GM18870 (cell line): ENCODE measurements at regions not wholly inside any gene's neighbourhood (a gene's known extent, or its start where the extent isn't known, plus 50 kb on each side); places are given as distances from the start of the nearest gene placed in this dataset.
"Not testable (repeated sequence)": the region's sequence is repeated elsewhere in the genome, so short reads cannot be mapped to it uniquely, and the experiment has no call there.

Experiments
- ATAC-seq: cut with Tn5 transposase; IDR thresholded peaks from one replicate; pipeline ENCODE4 v1.9.1; 2021; ENCODE audit warnings: moderate library complexity; ENCODE audit not compliant: unreplicated experiment

DNA sequence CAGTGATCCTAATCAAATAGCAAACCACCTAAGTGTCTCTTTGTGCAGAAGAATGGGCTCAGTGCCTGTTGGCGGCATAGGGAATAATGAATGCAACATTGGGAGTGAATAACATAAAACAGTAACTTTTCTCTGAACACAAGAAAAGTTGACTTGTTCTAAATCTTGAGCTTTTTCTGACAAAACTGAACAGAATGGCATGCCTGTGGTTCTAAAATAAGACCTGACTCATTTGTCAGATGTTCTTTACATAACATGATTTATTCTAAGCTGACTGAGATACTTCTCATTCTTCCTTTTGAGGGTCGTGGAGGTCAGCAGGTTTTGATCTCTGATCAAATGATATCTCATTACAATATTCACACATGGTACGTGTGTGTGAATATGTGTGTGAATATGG is 165.4 kb upstream of the WDR1 start:
- ATAC-seq = no peak

- no peak for ATAC-seq
Measured at GRCh38 chr4:10279261-10279660, 162.7 kb upstream of the WDR1 start.

DNA sequence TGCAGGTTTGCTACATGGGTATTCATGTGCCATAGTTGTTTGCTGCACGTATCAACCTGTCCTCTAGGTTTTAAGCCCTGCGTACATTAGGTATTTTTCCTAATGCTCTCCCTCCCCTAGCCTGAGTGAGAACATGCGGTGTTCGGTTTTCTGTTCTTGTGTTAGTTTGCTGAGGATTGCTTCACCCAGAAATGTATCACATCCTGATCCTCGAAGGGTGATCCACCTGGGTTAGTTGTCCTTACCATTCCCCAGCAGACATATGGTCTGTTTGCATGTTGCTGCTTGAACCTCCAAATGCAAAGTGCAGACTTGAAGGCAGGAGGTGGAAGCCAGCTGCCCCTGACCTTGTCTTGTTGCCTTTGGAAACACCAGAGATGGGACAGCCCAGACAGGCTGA is 161.5 kb upstream of the WDR1 start:
- no peak for ATAC-seq

DNA sequence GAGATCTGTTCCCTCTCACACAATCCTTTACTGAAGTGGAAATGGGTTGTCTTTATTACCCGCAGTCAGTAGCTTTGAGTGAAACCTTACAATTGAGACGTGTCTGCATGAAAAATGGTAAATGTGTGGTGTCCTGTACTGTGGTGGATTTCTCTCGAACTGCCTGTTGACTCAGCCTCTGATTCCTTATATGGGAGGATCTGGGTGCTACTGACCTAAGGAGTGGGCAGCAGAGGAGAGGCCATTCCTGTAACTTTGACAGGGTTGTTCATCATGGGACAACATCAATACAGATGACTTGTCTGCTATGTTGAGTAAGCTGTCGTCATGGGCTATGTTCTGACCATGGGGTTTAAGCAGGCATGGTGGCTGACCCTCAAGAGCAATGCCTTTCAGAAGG is 159.6 kb upstream of the WDR1 start:
- ATAC-seq = no peak

DNA sequence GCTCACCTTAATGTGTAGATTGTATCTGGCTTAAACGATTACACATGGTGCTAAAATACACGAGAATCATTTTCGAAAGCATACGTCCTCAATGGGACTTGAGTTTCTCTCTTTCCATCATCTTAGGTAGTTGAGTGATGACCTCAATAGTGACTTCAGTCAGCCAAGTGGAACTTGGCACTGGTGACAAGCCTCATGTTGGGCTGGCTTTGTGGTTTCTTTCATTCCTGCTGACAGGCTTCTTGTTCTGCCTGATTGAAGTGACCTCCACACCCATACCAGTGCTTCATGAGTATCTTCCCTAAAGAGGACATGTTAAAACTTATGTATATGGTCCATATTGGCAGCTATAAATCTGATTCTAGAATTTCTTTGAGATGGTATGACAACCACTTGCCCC is 159.1 kb upstream of the WDR1 start:
- no peak for ATAC-seq

DNA sequence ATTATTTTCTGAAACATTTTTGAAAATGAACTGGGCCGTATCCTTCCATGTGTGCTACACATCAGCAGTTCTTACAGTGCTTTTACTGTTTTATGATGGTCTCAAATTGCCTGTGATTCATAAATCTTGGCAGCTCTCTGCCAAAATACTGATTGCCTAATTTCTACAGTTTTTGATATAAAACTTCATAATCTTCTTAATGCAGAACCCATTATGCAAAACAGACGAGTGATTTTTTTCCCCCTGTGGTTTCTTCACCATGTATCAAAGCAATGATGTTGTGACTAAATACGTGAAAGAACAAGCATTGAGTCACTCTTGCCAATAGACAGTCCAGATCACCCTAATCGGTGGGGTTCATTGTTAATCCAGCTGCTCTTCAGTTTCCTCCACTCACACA is 156.4 kb upstream of the WDR1 start:
- ATAC-seq = no peak

- no peak for ATAC-seq
Measured at GRCh38 chr4:10272511-10272910, 155.9 kb upstream of the WDR1 start.

GRCh38 chr4:10267066-10267465 is 150.5 kb upstream of the WDR1 start:
- ATAC-seq = no peak

DNA sequence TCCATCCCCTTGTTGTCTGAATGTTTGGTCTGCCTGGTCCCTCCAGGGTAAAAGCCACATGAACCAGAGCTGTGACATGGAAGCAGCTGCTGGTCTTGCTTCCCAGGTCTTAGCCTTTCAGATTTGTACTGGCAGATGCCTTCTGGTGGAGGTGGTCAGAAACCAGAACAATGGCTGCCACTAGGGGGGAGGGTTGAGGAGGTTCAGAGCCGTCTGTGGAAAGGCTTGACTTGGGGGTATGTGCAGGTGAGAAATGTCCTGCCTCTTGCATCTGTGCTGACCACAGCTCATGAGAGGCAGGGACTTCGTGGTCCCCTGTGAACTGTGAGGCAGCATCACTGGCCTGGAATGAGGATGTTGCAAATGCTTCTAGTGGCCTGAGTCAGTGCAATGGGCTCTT is 144.2 kb upstream of the WDR1 start:
- no peak for ATAC-seq

DNA sequence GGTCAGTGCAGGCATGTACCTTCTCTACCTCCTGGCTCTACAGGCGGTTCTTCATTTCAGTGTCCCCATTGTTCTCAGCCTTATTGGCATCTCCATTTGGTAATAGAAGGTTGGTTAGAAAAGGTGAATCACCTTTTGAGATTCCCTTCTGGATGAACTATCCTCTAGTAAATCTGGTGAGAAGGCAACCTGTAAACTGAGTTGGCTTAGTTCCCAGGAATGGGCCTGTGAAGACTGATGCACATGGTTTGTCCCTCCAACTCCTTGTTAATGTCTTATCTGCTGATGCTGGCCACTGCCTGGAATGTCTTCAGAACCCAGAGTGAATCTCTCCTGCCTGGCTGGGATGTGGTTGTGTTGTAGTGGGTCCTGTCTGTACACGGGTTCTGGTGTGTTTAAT is 143.4 kb upstream of the WDR1 start:
- ATAC-seq = no peak

GRCh38 chr4:10256203-10256602 is 139.6 kb upstream of the WDR1 start:
- ATAC-seq = no peak

- ATAC-seq = no peak
Measured at GRCh38 chr4:10253765-10254164, 137.2 kb upstream of the WDR1 start.

GRCh38 chr4:10245751-10246150 is 129.2 kb upstream of the WDR1 start:
- no peak for ATAC-seq

DNA sequence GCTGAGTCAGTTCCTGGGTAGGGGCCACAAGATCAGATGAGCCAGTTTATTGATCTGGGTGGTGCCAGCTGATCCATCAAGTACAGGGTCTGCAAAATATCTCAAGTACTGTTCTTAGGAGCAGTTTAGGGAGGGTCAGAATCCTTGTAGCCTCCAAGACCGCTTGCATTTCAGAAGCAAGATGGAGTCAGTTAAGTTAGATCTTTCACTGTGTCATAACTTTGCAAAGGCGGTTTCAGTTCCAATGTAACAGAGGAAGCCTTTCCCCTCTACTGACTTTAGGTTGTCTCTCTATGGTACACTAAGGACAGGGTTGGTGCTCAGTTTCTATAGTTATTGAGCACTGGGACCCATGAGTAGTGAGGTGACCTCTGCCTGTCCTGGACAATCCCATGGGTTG is 127.3 kb upstream of the WDR1 start:
- ATAC-seq = no peak

DNA sequence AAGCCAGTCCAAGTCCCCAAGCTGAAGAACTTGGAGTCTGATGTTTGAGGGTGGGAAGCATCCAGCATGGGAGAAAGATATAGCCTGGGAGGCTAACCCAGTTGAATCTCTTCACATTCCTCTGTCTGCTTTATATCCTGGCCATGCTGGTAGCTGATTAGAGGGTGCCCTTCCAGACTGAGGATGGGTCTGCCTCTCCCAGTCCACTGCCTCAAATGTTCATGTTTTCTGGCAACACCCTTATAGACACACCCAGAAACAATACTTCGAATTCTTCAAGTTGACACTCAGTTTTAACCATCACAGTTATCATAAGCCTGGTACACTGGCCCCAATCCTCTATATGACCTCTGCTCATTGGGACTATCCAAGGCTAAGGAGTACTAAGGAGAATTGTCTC is 124.1 kb upstream of the WDR1 start:
- ATAC-seq = no peak

GRCh38 chr4:10239982-10240654 is 123.5 kb upstream of the WDR1 start:
- no peak for ATAC-seq

DNA sequence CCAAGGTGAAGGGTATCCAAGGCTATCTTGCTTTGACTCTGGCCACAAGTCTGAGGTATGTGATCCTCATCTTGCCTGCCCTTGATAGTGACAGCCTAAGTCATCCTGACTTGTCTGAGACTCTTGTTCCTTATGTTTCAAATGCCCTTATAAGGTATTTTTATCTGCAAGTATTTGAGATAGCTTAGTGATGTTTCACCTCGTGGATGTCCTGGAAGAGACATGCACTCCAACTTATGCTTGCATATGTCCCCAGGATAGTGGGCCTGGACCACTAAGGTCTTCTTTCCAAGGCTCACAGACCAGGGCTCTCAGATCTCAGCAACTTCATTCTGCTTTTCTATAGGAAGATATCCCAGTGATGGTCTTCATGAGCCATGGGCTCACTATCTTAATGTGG is 120.5 kb upstream of the WDR1 start:
- no peak for ATAC-seq

- no peak for ATAC-seq
Measured at GRCh38 chr4:10232114-10232513, 115.5 kb upstream of the WDR1 start.

- ATAC-seq = no peak
Measured at GRCh38 chr4:10226756-10227155, 110.2 kb upstream of the WDR1 start.

DNA sequence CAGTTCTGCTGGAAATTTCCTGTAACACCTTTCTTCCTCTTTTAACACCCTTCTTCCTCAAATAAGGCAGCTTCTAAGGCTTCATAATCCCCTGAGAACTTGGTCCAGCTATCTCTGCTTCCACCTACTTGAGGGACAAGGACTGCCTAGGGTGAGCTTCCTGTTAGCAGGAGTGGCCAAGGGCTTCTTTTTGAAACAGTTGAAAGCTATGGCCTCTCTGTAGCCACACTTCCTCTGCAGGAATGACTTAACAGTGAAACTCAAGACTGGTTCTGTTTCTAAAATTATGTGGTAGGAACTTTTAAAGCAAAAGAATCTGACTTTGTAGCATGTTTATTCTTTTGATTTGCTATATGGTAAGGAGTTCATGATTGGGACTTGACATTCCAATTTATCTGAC is 108.5 kb upstream of the WDR1 start:
- no peak for ATAC-seq

DNA sequence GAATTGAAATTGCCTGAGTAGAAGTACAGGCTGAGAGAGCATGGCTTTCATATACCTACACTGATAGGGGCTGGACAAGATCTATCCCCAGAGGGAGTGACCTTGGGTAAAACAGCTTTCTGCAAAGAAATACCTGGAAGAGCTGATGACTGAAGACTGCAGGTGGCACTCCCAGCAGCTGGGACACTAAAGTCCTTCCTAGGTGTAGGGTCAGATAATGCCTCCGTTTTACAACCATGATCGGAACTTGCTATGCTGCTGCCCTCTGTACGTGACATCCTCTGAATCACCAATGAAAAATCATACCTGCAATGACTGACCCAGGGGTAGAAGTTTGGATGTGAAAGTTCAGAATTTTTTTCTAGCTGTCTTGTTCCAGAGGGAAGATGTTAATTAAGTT is 107.2 kb upstream of the WDR1 start:
- no peak for ATAC-seq

DNA sequence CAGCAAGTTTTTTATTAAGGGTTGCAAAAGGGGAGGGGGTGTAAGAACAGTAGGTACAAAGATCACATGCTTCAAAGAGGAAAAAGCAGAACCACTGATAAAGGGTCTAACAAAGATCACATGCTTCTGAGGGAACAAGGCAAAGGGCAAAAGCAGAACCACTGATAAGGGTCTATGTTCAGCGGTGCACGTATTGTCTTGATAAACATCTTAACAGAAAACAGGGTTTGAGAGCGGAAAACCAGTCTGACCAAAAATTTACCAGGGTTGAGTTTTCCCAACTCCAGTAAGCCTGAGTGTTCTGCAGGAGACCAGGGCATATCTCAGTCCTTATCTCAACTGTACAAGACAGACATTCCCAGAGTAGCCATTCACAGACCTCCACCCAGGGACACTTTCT is 96.9 kb upstream of the WDR1 start:
- not testable (repeated sequence) for ATAC-seq

GRCh38 chr4:10212901-10213300 is 96.3 kb upstream of the WDR1 start:
- ATAC-seq = no peak

DNA sequence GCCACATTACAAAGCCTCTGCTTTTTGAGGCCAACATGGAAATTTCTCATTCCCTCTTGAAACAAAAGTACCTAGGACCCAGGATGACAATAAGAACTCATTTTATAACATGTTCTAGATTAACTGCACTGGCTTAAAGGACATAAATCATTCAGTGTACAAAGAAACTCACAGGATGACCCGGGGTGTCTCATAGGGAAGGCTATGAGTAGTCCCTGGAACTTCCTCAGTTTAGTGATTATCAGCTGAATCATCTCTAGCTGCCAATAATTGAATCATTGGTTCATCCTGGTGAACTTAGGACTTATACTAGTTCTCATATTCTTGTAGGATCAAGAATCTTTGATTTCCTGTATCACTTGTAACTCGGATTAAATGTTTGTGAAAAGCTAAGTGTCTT is 95.8 kb upstream of the WDR1 start:
- no peak for ATAC-seq
